ENCODE measurements at regions not wholly inside any gene's neighbourhood (a gene's known extent, or its start where the extent isn't known, plus 50 kb on each side); places are given as distances from the start of the nearest gene placed in this dataset.
"Not testable (repeated sequence)": the region's sequence is repeated elsewhere in the genome, so short reads cannot be mapped to it uniquely, and the experiment has no call there.

DNA sequence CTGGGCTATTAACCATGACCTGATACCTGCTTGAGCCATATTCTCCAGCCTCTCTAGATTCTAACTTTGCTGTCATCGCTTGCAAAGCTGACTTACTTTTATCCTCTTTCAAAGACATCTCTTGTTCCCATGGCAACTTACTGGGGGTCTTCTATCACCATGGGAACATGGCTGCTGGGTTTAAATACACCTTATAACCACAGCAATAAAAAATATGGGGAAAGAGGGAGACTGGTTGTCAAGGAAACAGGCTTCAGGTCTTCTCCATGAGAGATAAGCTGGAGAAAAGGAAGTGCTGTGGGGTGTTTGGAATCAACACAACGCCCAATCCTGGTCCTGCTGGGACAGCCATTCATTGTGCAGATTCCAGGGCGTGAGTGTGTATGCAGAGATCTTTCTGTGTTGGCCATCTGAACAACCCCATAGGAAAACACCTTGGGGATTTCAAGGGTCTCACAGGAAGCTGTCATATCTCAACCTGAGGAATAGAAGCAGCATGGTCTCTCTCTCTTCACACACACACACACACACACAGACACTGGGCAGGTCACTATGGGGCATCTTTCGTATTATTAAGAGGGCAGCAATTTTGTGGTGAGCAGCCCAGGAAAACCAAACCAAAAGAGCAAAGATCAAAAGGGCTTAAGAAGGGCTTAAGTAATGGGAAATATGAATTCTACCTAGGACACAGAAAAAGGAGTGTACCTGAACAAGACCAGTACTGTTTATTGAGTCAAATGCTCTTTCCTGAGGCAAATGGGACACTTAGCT is 344.7 kb upstream of the NCAM1 start:
- no peaks in the 10 kb centered on the region for H3K36me3 ChIP-seq (ENCODE audit: insufficient read depth, low read length)

DNA sequence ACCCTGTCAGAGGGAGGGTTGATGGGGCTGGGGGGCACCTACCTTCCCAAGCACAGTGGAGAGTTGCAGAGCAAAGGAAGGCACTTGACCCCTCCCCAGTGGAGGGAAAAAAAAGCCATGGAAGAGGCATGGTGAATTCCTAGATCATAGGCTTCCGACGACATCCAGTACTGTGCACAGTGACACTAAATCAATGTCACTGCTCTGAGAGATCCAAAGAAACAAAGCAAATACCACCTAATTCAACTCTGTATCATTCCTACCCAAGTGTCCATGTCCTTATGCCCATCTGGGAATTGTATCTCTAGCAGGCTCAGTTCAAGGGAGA is 344.2 kb upstream of the NCAM1 start:
- 80% methylated on average over 2 of the region's 2 CpGs for WGBS
- H3K27ac ChIP-seq (ENCODE audit: low read depth, low read length), result no peak overlapping the region
- no peaks in the 10 kb centered on the region for H3K36me3 ChIP-seq (ENCODE audit: insufficient read depth, low read length)
- H3K4me1 ChIP-seq (ENCODE audit: insufficient read depth, low read length), result peaks cover 5% of the 10 kb centered on the region
- H3K9me3 ChIP-seq (ENCODE audit: insufficient read depth, low read depth, low read length), result no peaks in the 10 kb centered on the region
- H3K4me3 ChIP-seq (ENCODE audit: low read length), result no peak overlapping the region
- no peaks in the 10 kb centered on the region for H3K27me3 ChIP-seq (ENCODE audit: insufficient read depth, low read length)
- no peak overlapping the region for H3K9ac ChIP-seq (ENCODE audit: low read depth, low read length)

More for the DNA sequence above, 344.7 kb upstream of the NCAM1 start:
- Histone ChIP-seq H3K27ac (ENCODE audit: low read depth, low read length) (no peak overlapping the region), H3K9ac (ENCODE audit: low read depth, low read length) (no peak overlapping the region), H3K27me3 (ENCODE audit: insufficient read depth, low read length) (no peaks in the 10 kb centered on the region), H3K4me1 (ENCODE audit: insufficient read depth, low read length) (peaks cover 10% of the 10 kb centered on the region), H3K4me3 (ENCODE audit: low read length) (no peak overlapping the region), H3K9me3 (ENCODE audit: insufficient read depth, low read depth, low read length) (no peaks in the 10 kb centered on the region)
- WGBS, result 90% methylated on average over 4 of the region's 4 CpGs

DNA sequence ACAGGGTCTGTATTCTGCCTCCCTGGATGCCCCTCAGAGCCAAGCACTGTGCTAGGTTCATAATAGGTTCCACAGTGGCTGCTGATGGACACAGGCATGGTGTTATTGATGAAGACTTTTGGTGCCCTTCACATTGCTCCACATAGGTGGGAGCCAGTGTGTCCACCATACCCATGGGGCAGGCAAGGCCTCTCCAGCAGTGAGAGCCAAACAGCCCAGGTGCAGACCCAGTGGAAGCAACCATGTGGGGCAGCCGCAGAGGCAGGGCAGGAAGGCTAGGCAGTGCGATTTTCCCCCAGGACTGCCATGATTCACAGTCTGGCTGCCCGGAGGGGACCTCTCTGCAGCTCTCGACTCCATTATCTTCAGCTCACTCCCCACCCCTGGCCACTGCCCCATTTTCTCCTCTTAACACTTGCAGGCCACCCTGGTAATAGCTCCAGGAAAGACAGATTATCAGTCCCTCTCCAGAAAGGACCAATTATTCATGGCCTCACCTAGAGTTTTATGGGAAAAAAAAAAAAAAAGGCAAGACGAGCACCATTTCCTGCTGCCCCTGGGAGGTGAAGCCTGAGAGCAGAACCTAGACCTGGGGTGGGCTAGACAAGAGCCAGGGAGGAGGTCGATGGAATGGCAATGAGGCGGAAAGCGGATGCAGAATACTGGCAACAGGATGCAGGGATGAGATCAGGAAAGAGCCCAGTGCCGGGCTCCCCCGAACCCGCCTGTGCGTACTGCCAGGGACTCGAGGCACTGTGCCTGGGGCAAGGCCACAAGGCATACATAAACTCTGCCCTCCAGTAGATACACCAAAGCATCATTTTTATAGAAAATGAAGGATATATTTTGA is 343.0 kb upstream of the NCAM1 start:
- no peak overlapping the region for H3K27ac ChIP-seq (ENCODE audit: low read depth, low read length)
- 88% methylated on average over 13 of the region's 13 CpGs for WGBS
- H3K4me1 ChIP-seq (ENCODE audit: insufficient read depth, low read length), result no peaks in the 10 kb centered on the region
- H3K9ac ChIP-seq (ENCODE audit: low read depth, low read length), result no peak overlapping the region
- no peaks in the 10 kb centered on the region for H3K27me3 ChIP-seq (ENCODE audit: insufficient read depth, low read length)
- no peaks in the 10 kb centered on the region for H3K9me3 ChIP-seq (ENCODE audit: insufficient read depth, low read depth, low read length)
- H3K4me3 ChIP-seq (ENCODE audit: low read length), result no peak overlapping the region
- no peaks in the 10 kb centered on the region for H3K36me3 ChIP-seq (ENCODE audit: insufficient read depth, low read length)

DNA sequence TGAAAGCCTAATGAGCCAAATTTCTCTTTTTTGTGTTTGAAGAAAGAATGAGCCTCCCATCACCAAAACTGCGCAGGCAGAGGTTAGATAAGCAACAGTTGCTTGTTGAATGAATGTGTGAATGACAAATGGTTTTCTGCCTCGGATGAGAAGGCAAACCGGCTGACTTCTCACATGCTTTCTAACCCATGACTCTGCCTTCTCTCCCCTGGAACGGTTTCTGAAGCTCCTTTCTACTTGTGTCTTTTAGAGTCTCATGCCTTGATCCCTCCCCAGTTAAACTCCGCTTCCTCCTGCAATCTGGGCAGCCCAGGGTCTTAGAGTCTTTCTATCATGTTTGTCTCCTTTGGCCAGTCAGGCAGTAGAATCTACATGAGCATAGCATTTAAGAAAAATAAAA is 342.1 kb upstream of the NCAM1 start:
- WGBS, result 89% methylated on average over 5 of the region's 5 CpGs
- Histone ChIP-seq H3K27me3 (ENCODE audit: insufficient read depth, low read length) (no peaks in the 10 kb centered on the region), H3K27ac (ENCODE audit: low read depth, low read length) (no peak overlapping the region), H3K9me3 (ENCODE audit: insufficient read depth, low read depth, low read length) (no peaks in the 10 kb centered on the region), H3K4me3 (ENCODE audit: low read length) (no peak overlapping the region), H3K36me3 (ENCODE audit: insufficient read depth, low read length) (no peaks in the 10 kb centered on the region), H3K4me1 (ENCODE audit: insufficient read depth, low read length) (no peaks in the 10 kb centered on the region), H3K9ac (ENCODE audit: low read depth, low read length) (no peak overlapping the region)

DNA sequence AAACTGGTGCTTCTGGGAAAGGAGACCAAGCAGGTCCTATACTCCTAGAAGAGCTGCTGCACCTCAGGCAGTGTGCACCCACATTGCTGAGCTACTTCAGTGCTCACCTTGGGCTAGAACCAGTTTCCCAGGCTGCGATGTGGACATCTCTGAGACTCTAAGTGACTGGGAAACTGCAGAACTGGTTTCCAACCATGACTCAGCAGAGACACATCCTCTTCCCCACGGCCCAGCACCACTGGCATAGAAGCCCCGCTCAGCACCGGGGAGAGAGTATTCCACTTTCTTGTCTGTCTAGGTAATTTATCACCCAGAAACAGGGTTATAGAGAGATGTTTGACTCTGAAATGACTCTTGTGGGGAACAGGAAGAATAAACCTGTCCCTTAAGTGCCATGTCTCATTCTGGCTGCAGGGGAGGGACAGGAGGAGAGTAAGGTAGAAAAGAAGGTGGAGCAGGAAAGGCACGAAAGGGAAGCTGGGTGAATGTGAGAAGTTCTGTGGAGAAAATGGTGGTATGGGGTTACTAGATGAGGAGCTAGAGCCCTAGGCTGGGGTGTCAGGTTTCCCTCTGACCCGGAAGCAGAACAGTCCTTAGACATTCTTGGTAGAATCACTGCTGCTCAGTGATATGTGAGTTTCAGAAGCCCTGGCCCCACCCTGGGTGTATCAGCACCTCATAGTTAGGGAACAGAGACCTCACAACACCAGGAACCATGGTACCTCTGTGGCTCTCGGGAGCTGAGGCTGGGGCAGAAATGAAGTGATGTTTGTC is 340.4 kb upstream of the NCAM1 start:
- 92% methylated on average over 7 of the region's 7 CpGs for WGBS
- Histone ChIP-seq H3K4me1 (ENCODE audit: insufficient read depth, low read length) (no peaks in the 10 kb centered on the region), H3K36me3 (ENCODE audit: insufficient read depth, low read length) (no peaks in the 10 kb centered on the region), H3K9me3 (ENCODE audit: insufficient read depth, low read depth, low read length) (no peaks in the 10 kb centered on the region), H3K4me3 (ENCODE audit: low read length) (no peak overlapping the region), H3K27me3 (ENCODE audit: insufficient read depth, low read length) (no peaks in the 10 kb centered on the region), H3K9ac (ENCODE audit: low read depth, low read length) (no peak overlapping the region), H3K27ac (ENCODE audit: low read depth, low read length) (no peak overlapping the region)

DNA sequence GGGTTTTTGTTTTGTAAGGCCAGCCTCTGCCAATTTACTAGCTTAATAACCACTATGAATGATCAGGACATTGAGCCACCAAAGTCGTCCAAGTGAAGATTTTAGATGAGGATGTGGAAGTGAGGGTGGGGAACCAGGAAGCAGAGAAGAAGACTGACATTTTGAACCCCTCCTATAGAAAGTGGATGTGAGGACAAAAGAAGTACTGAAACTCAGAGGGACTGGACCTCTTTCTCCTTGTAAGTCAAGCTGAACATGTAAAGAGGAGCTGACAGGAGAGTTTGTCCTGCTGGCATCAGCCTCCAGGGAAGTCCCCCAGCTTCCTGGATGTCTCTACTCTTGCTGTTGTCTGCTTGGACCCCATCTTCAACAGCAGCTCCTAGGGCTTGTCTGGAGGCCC is 338.2 kb upstream of the NCAM1 start:
- Histone ChIP-seq H3K4me1 (ENCODE audit: insufficient read depth, low read length) (no peaks in the 10 kb centered on the region), H3K36me3 (ENCODE audit: insufficient read depth, low read length) (no peaks in the 10 kb centered on the region), H3K27ac (ENCODE audit: low read depth, low read length) (no peak overlapping the region), H3K9me3 (ENCODE audit: insufficient read depth, low read depth, low read length) (no peaks in the 10 kb centered on the region), H3K4me3 (ENCODE audit: low read length) (no peak overlapping the region), H3K27me3 (ENCODE audit: insufficient read depth, low read length) (no peaks in the 10 kb centered on the region), H3K9ac (ENCODE audit: low read depth, low read length) (no peak overlapping the region)
- 100% methylated on average over 1 of the region's 1 CpG for WGBS

DNA sequence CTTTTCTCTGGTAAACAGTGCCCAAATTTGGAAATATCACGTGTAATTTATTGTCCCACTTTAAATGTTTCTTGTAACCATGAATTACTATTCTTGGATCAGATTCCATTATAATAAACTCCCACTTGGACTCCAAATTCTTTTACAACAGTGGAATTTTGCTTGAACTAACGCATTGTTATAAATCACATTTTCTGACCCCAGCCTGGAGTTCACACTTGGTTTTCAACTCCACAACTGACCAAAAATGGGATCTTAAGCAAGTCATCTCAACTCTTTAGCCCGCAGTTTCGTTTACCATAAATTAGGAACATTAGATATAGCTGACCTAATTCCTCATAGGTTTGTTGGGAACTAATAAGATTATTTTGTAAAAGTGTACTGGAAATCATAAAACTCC is 336.8 kb upstream of the NCAM1 start:
- Histone ChIP-seq H3K4me3 (ENCODE audit: low read length) (no peak overlapping the region), H3K27ac (ENCODE audit: low read depth, low read length) (no peak overlapping the region), H3K36me3 (ENCODE audit: insufficient read depth, low read length) (no peaks in the 10 kb centered on the region), H3K9me3 (ENCODE audit: insufficient read depth, low read depth, low read length) (no peaks in the 10 kb centered on the region), H3K4me1 (ENCODE audit: insufficient read depth, low read length) (no peaks in the 10 kb centered on the region), H3K9ac (ENCODE audit: low read depth, low read length) (no peak overlapping the region), H3K27me3 (ENCODE audit: insufficient read depth, low read length) (no peaks in the 10 kb centered on the region)
- 97% methylated on average over 4 of the region's 4 CpGs for WGBS

DNA sequence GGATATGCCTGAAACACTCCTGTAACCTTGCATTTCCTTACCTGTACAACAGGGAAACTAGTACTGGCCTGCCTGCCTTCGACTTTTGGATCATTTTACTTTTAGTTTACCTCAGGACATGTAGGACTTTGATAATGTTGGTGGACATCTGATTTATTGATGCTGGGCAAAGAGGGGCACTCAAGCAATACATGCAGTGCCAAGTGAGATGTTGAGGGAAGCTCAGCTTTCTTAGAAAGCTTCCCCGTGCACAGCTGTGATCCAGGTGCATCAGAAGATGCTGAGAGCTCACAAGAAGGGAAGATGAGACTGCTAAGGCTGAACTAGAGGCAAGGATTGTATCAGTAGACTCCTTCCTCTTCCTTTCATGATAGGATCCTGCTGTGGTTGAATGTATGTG is 336.2 kb upstream of the NCAM1 start:
- H3K9ac ChIP-seq (ENCODE audit: low read depth, low read length); H3K27ac ChIP-seq (ENCODE audit: low read depth, low read length); H3K9me3 ChIP-seq (ENCODE audit: insufficient read depth, low read depth, low read length); H3K4me3 ChIP-seq (ENCODE audit: low read length); H3K36me3 ChIP-seq (ENCODE audit: insufficient read depth, low read length); H3K27me3 ChIP-seq (ENCODE audit: insufficient read depth, low read length); H3K4me1 ChIP-seq (ENCODE audit: insufficient read depth, low read length): not testable (repeated sequence)
- WGBS, result 90% methylated on average over 2 of the region's 2 CpGs

DNA sequence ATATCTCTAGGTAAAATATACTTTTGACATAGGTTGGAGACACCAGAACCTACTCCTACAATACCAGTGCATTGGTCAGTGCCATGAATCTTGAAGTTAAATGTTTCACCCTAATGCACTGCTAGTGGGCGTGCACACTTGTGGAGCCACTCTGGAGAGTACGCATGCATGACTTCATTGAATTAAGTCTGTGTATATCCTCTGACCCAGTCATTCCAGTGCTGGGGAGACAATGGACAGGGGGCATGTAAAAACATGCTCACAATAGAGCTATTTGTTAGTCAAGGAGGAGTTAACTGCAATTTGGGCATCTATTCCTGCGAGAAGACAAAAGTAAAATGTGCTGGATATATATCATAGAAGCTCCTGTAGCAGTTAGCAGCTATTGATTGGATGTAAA is 335.4 kb upstream of the NCAM1 start:
- Histone ChIP-seq H3K27me3 (ENCODE audit: insufficient read depth, low read length) (no peaks in the 10 kb centered on the region), H3K4me3 (ENCODE audit: low read length) (no peak overlapping the region), H3K9me3 (ENCODE audit: insufficient read depth, low read depth, low read length) (no peaks in the 10 kb centered on the region), H3K36me3 (ENCODE audit: insufficient read depth, low read length) (no peaks in the 10 kb centered on the region), H3K4me1 (ENCODE audit: insufficient read depth, low read length) (no peaks in the 10 kb centered on the region), H3K27ac (ENCODE audit: low read depth, low read length) (no peak overlapping the region), H3K9ac (ENCODE audit: low read depth, low read length) (no peak overlapping the region)
- 90% methylated on average over 3 of the region's 3 CpGs for WGBS

DNA sequence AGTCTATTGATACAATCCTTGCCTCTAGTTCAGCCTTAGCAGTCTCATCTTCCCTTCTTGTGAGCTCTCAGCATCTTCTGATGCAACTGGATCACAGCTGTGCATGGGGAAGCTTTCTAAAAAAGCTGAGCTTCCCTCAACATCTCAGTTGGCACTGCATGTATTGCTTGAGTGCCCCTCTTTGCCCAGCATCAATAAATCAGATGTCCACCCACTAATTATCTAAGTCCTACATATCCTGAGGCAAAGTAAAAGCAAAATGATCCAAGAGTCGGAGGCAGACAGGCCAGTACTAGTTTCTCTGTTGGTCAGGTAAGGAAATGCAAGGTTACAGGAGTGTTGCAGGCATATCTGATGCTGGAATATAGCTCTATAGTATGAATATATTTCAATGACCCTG is 334.5 kb upstream of the NCAM1 start:
- H3K27me3 ChIP-seq (ENCODE audit: insufficient read depth, low read length), result no peaks in the 10 kb centered on the region
- no peaks in the 10 kb centered on the region for H3K9me3 ChIP-seq (ENCODE audit: insufficient read depth, low read depth, low read length)
- no peaks in the 10 kb centered on the region for H3K36me3 ChIP-seq (ENCODE audit: insufficient read depth, low read length)
- H3K9ac ChIP-seq (ENCODE audit: low read depth, low read length), result no peak overlapping the region
- H3K4me3 ChIP-seq (ENCODE audit: low read length), result no peak overlapping the region
- H3K4me1 ChIP-seq (ENCODE audit: insufficient read depth, low read length), result no peaks in the 10 kb centered on the region
- H3K27ac ChIP-seq (ENCODE audit: low read depth, low read length), result no peak overlapping the region
- 100% methylated on average over 1 of the region's 1 CpG for WGBS

DNA sequence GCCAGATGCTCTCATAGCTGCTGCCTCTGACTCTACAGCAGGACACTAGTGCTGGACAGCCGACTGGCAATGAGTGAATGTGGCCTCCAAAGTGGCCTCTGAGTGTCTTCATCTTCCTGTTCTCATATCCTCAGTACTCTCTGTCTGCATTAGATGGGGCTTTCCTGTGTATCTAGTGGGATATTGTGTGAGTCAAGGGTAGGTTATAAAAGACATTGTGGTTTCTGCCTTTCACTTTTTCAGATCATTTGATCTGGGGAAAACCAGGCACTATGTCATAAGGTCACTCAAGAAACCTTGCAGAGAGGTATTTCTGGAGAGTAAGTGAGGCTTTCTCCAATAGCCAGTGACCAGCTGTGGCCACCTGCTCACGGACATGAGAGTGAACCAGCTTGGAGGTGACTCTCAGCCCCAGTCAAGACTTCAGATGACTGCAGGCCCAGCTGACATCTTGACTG is 333.6 kb upstream of the NCAM1 start:
- Histone ChIP-seq H3K36me3 (ENCODE audit: insufficient read depth, low read length) (no peaks in the 10 kb centered on the region), H3K4me3 (ENCODE audit: low read length) (no peak overlapping the region), H3K4me1 (ENCODE audit: insufficient read depth, low read length) (no peaks in the 10 kb centered on the region), H3K9me3 (ENCODE audit: insufficient read depth, low read depth, low read length) (no peaks in the 10 kb centered on the region), H3K27ac (ENCODE audit: low read depth, low read length) (no peak overlapping the region), H3K9ac (ENCODE audit: low read depth, low read length) (no peak overlapping the region), H3K27me3 (ENCODE audit: insufficient read depth, low read length) (no peaks in the 10 kb centered on the region)
- 90% methylated on average over 2 of the region's 2 CpGs for WGBS

Data from HUES64 (cell line).